PC-9 (cell line): ENCODE measurements at regions not wholly inside any gene's neighbourhood (a gene's known extent, or its start where the extent isn't known, plus 50 kb on each side); places are given as distances from the start of the nearest gene placed in this dataset.

Experiments
- BruUV-seq: library from RNA; stranded (reverse); fragments of 400-500 nt; replicated peaks from 2 replicates; lab custom pipeline; 2021; lab: Mats Ljungman, UMichigan
- CTCF ChIA-PET: fragments of 300-600 bp; sonication (Branson Sonifier 250); formaldehyde crosslinking; loops from one replicate; lab custom pipeline; 2022; ENCODE audit warnings: antibody characterized with exemption; lab: Charles Lee
- POLR2A ChIA-PET: fragments of 300-600 bp; sonication (Branson Sonifier 250); formaldehyde crosslinking; loops from one replicate; lab custom pipeline; 2022; ENCODE audit warnings: antibody characterized with exemption; ENCODE audit not compliant: unreplicated experiment; lab: Charles Lee
- DNase-seq, 2 experiments: peaks; one replicate each; pipeline versions ENCODE4 v3.0.0 to v3.0.0-alpha.2; 2015 to 2022; ENCODE audit warnings: mixed read lengths in 1 of 2
- H2AFZ ChIP-seq: fragments of 200-600 bp; sonication (generic); 2 replicates; pipeline ENCODE4 v1.8.1; 2017; ENCODE audit warnings: antibody characterized with exemption
- H3F3A ChIP-seq: fragments of 200-600 bp; sonication (generic); 2 replicates; pipeline ENCODE4 v1.8.1; 2017; ENCODE audit warnings: antibody characterized with exemption, mild to moderate bottlenecking, low read depth; ENCODE audit not compliant: insufficient read depth
- H3K27ac ChIP-seq: fragments of 200-600 bp; sonication (generic); 2 replicates; pipeline ENCODE4 v1.6.1; 2016; ENCODE audit warnings: mixed run types
- H3K27me3 ChIP-seq: fragments of 200-600 bp; sonication (generic); 2 replicates; pipeline ENCODE4 v1.6.1; 2016; ENCODE audit warnings: low read depth, mixed run types; ENCODE audit not compliant: insufficient read depth
- H3K36me3 ChIP-seq: fragments of 200-600 bp; sonication (generic); 2 replicates; pipeline ENCODE4 v1.6.1; 2016; ENCODE audit warnings: low read depth, mixed run types
- H3K4me1 ChIP-seq: fragments of 200-600 bp; sonication (generic); replicated peaks from 2 replicates; pipeline ENCODE4 v1.6.1; 2016; ENCODE audit warnings: mixed run types; ENCODE audit not compliant: insufficient read depth
- H3K4me2 ChIP-seq: fragments of 200-600 bp; sonication (generic); 2 replicates; pipeline ENCODE4 v1.6.1; 2017; ENCODE audit warnings: mixed run types
- H3K4me3 ChIP-seq: fragments of 200-600 bp; sonication (generic); 2 replicates; pipeline ENCODE4 v1.6.1; 2016; ENCODE audit warnings: mixed run types
- H3K79me2 ChIP-seq: fragments of 200-600 bp; sonication (generic); 2 replicates; pipeline ENCODE4 v1.6.1; 2017; ENCODE audit warnings: low read depth, mixed run types
- H3K9me2 ChIP-seq: fragments of 200-600 bp; sonication (generic); 2 replicates; pipeline ENCODE4 v1.8.1; 2017; ENCODE audit warnings: mild to moderate bottlenecking; ENCODE audit not compliant: insufficient read depth
- H3K9me3 ChIP-seq: fragments of 200-600 bp; sonication (generic); 2 replicates; pipeline ENCODE4 v1.8.1; 2016; ENCODE audit warnings: low read depth; ENCODE audit not compliant: insufficient read depth
- H4K20me1 ChIP-seq: fragments of 200-600 bp; sonication (generic); 2 replicates; pipeline ENCODE4 v1.8.1; 2017; ENCODE audit not compliant: insufficient read depth
- EZH2 ChIP-seq: fragments of 200-600 bp; sonication (generic); IDR thresholded peaks from 2 replicates; pipeline ENCODE4 v1.8.0; 2017; ENCODE audit warnings: antibody characterized with exemption, low read depth
- intact Hi-C: fragments of 100-400 bp; cut with micrococcal nuclease; formaldehyde crosslinking; loops from one replicate; pipeline ENCODE4 v1.10.0; 2022; ENCODE audit not compliant: unreplicated experiment
- TF ChIP-seq, protein P1 (sequence below): fragments of 200-600 bp; sonication (generic); conservative IDR thresholded peaks from 2 replicates; pipeline ENCODE4 v1.6.1; 2017; ENCODE audit warnings: mixed run types, antibody characterized with exemption, mild to moderate bottlenecking, moderate library complexity

DNA sequence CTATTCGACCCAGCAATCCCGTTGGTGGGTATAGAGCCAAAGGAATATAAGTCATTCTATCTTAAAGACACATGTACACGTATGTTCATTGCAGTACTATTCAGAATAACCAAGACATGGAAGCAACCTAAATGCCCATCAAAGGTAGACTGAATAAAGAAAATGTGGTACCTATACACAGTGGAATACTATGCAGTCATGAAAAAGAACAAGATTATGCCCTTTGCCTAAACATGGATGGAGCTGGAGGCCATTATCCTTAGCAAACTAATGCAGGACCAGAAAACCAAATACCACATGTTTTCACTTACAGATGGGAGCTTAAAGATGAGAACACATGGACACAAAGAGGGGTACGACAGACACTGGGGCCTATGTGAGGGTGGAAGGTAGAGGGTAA is 845.3 kb downstream of the TYW1 start:
- intact Hi-C loops, result no loop called here
- Histone ChIP-seq H3K9me2 (no peaks in the 10 kb centered on the region; the same call in 1 of the 2 replicates), H3K9me3 (no peaks in the 10 kb centered on the region), H2AFZ (no peak overlapping the region), H3K79me2 (no peaks in the 10 kb centered on the region), H3K27ac (no peak overlapping the region), H3K4me1 (no peaks in the 10 kb centered on the region), H3F3A (no peaks in the 10 kb centered on the region), H3K36me3 (no peaks in the 10 kb centered on the region), H3K4me2 (no peak overlapping the region), H3K27me3 (peaks cover 13% of the 10 kb centered on the region), H3K4me3 (no peak overlapping the region), H4K20me1 (no peaks in the 10 kb centered on the region)
- ChIA-PET CTCF (no interaction called here), POLR2A (no interaction called here)
- no TSS peak for BruUV-seq
- no peak for DNase-seq
- no peak for TF ChIP-seq EZH2
- TF ChIP-seq, protein P1, sequence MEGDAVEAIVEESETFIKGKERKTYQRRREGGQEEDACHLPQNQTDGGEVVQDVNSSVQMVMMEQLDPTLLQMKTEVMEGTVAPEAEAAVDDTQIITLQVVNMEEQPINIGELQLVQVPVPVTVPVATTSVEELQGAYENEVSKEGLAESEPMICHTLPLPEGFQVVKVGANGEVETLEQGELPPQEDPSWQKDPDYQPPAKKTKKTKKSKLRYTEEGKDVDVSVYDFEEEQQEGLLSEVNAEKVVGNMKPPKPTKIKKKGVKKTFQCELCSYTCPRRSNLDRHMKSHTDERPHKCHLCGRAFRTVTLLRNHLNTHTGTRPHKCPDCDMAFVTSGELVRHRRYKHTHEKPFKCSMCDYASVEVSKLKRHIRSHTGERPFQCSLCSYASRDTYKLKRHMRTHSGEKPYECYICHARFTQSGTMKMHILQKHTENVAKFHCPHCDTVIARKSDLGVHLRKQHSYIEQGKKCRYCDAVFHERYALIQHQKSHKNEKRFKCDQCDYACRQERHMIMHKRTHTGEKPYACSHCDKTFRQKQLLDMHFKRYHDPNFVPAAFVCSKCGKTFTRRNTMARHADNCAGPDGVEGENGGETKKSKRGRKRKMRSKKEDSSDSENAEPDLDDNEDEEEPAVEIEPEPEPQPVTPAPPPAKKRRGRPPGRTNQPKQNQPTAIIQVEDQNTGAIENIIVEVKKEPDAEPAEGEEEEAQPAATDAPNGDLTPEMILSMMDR, result no peak

DNA sequence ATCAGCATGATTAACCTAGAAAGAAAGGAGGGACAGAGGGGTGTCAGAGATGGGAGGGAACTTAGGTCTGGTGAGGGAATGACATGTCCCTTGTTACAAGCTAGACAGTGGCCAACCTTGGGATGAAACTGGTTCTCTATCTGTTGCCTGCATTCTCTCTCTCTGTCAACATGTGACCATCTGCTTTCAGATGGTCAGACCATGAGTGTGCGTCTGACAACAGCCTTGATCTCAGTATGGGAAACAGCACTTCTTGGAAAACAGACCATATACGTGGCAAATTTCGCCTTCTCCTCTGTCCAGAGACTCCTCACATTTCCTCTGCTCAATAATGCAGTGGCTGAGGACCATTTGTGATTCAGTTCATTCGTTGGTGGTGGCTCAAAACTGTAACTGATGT is 845.9 kb downstream of the TYW1 start:
- Histone ChIP-seq H3F3A (no peaks in the 10 kb centered on the region), H3K4me1 (no peaks in the 10 kb centered on the region), H3K9me2 (no peaks in the 10 kb centered on the region; the same call in 1 of the 2 replicates), H4K20me1 (no peaks in the 10 kb centered on the region), H3K27ac (no peak overlapping the region), H3K36me3 (no peaks in the 10 kb centered on the region), H3K79me2 (no peaks in the 10 kb centered on the region), H3K4me2 (no peak overlapping the region), H3K27me3 (peaks cover 13% of the 10 kb centered on the region), H3K9me3 (no peaks in the 10 kb centered on the region), H3K4me3 (no peak overlapping the region), H2AFZ (no peak overlapping the region)
- no peak for DNase-seq
- ChIA-PET POLR2A (no interaction called here), CTCF (no interaction called here)
- BruUV-seq, result no TSS peak
- TF ChIP-seq, protein P1, result no peak
- TF ChIP-seq EZH2, result no peak
- intact Hi-C loops, result no loop called here

DNA sequence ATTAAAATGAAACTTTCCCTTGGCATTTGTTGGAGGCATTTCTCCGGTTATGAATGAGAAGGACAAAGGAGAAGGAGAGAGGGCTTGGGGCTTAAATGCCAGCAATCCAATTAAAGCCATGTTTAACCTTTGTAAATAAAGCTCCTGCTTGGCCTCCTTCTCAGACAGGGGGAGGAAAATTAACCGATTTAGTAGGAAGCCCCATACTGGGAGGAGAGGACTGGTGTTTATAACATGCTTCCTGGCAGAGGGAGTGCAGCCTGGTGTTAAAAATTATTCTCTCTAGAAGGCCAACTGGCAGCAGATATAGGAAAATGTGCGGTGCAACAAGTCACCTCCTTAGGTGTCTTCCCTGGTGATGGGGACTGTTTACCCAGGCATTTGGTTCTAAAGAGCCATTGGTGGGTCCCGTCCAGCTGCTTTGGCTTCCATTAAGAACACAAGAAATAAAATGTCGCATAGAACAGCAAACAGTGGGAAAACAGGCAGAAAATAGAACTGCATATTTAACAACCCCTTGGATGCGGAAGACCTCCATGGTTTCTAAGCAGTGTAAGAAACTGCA is 846.5 kb downstream of the TYW1 start:
- no peaks in the 10 kb centered on the region for H3K9me3 ChIP-seq
- ChIA-PET CTCF (no interaction called here), POLR2A (no interaction called here)
- H3K4me1 ChIP-seq, result no peaks in the 10 kb centered on the region
- no peaks in the 10 kb centered on the region for H4K20me1 ChIP-seq
- H3F3A ChIP-seq, result no peaks in the 10 kb centered on the region
- no peak overlapping the region for H3K4me2 ChIP-seq
- no peak for DNase-seq
- intact Hi-C loops, result no loop called here
- TF ChIP-seq EZH2, result no peak
- TF ChIP-seq, protein P1, result no peak
- H3K4me3 ChIP-seq, result no peak overlapping the region
- H3K79me2 ChIP-seq, result no peaks in the 10 kb centered on the region
- peaks cover 13% of the 10 kb centered on the region for H3K27me3 ChIP-seq
- no peak overlapping the region; the same call in 1 of the 2 replicates for H2AFZ ChIP-seq
- H3K9me2 ChIP-seq, result no peaks in the 10 kb centered on the region; the same call in 1 of the 2 replicates
- no TSS peak for BruUV-seq
- no peak overlapping the region for H3K27ac ChIP-seq
- no peaks in the 10 kb centered on the region for H3K36me3 ChIP-seq
